ACHN (cell line): ENCODE measurements at regions not wholly inside any gene's neighbourhood (a gene's known extent, or its start where the extent isn't known, plus 50 kb on each side); places are given as distances from the start of the nearest gene placed in this dataset.
"Not testable (repeated sequence)": the region's sequence is repeated elsewhere in the genome, so short reads cannot be mapped to it uniquely, and the experiment has no call there.

Source experiments
- DNase-seq: peaks from one replicate; pipeline ENCODE4 v3.0.0-alpha.2; 2015
- in situ Hi-C: cut with HindIII; loops from 2 replicates; pipeline ENCODE4 v1.10.0; 2017; ENCODE audit warnings: low sequenced_read_pairs, low pct_ligation_motif_present, low pct_unique_long_range_greater_than_20kb

- DNase-seq, in situ Hi-C loops: not testable (repeated sequence)
Observed at GRCh38 chr10:37493185-37493796, 364.1 kb downstream of the ZNF248 start.

GRCh38 chr10:37490266-37490665 lies 364.9 kb downstream of the ANKRD30A start:
- in situ Hi-C loops: no loop called here
- no peak for DNase-seq

GRCh38 chr10:37489658-37490003 lies 364.2 kb downstream of the ANKRD30A start:
- DNase-seq: no peak
- in situ Hi-C loops: no loop called here

GRCh38 chr10:37488792-37489657 lies 363.6 kb downstream of the ANKRD30A start:
- no peak for DNase-seq
- in situ Hi-C loops: no loop called here

GRCh38 chr10:37480596-37480995 lies 355.2 kb downstream of the ANKRD30A start:
- in situ Hi-C loops, DNase-seq: not testable (repeated sequence)

GRCh38 chr10:37479469-37479868 lies 354.1 kb downstream of the ANKRD30A start:
- in situ Hi-C loops: no loop called here
- no peak for DNase-seq

- no peak for DNase-seq
- in situ Hi-C loops: no loop called here
Observed at GRCh38 chr10:37478381-37478780, 353.0 kb downstream of the ANKRD30A start.

- no peak for DNase-seq
- in situ Hi-C loops: no loop called here
Observed at GRCh38 chr10:37476285-37476684, 350.9 kb downstream of the ANKRD30A start.

- DNase-seq: no peak
- in situ Hi-C loops: no loop called here
Observed at GRCh38 chr10:37474645-37475044, 349.2 kb downstream of the ANKRD30A start.

GRCh38 chr10:37473906-37474305 lies 348.5 kb downstream of the ANKRD30A start:
- DNase-seq: no peak
- in situ Hi-C loops: no loop called here

GRCh38 chr10:37467246-37467645 lies 341.8 kb downstream of the ANKRD30A start:
- in situ Hi-C loops: no loop called here

GRCh38 chr10:37456456-37456855 lies 331.1 kb downstream of the ANKRD30A start:
- no peak for DNase-seq
- in situ Hi-C loops: no loop called here

More at GRCh38 chr10:37467246-37467645, 341.8 kb downstream of the ANKRD30A start:
- DNase-seq: no peak

- no peak for DNase-seq
- in situ Hi-C loops: no loop called here
Observed at GRCh38 chr10:37448161-37448560, 322.8 kb downstream of the ANKRD30A start.

GRCh38 chr10:37442882-37443281 lies 317.5 kb downstream of the ANKRD30A start:
- no peak for DNase-seq
- in situ Hi-C loops: no loop called here

GRCh38 chr10:37441224-37441623 lies 315.8 kb downstream of the ANKRD30A start:
- in situ Hi-C loops, DNase-seq: not testable (repeated sequence)

- no peak for DNase-seq
- in situ Hi-C loops: no loop called here
Observed at GRCh38 chr10:37439826-37440225, 314.4 kb downstream of the ANKRD30A start.

- DNase-seq: no peak
- in situ Hi-C loops: no loop called here
Observed at GRCh38 chr10:37436357-37436756, 311.0 kb downstream of the ANKRD30A start.

- in situ Hi-C loops: no loop called here
- peak; percentile 2 for DNase-seq
Observed at GRCh38 chr10:37434091-37434490, 308.7 kb downstream of the ANKRD30A start.
